NCI-H345 treated with DMSO at 0.1 percent for 48 hours (cell line): ENCODE measurements at regions not wholly inside any gene's neighbourhood (a gene's known extent, or its start where the extent isn't known, plus 50 kb on each side); places are given as distances from the start of the nearest gene placed in this dataset.
A peak's percentile ranks its signal among the peaks of the same experiment; 100 is the strongest.
"Not testable (repeated sequence)": the region's sequence is repeated elsewhere in the genome, so short reads cannot be mapped to it uniquely, and the experiment has no call there.

Source experiments
- DNase-seq: peaks from one replicate; lab custom pipeline; 2025; ENCODE audit not compliant: unreplicated experiment; lab: John Stamatoyannopoulos, UW

- DNase-seq = no peak
These were observed 272.4 kb upstream of the CELF2 start for GRCh38 chr10:10745291-10745690.

DNA sequence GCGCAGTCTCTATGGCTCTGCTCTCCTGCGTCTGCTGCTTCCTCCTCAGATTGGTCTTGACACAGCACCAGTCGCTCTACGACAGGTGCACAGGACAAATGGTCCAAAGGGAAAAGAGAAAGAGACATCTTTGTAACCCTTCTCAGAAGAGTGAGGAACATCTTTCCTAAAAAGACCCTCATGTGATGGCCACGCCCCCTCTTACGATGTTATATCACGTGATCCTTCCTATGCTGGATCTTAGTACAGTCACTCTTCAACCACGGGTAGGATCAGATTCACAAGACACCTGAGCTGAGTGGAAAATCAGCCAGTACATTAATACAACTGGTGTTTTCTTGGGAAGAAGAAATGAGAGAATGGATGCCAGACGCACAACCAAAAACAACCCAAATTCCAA lies 262.2 kb upstream of the CELF2 start:
- no peak for DNase-seq

- DNase-seq = no peak
These were observed 259.4 kb upstream of the CELF2 start for GRCh38 chr10:10758306-10758705.

- not testable (repeated sequence) for DNase-seq
These were observed 257.9 kb upstream of the CELF2 start for GRCh38 chr10:10759806-10760205.

DNA sequence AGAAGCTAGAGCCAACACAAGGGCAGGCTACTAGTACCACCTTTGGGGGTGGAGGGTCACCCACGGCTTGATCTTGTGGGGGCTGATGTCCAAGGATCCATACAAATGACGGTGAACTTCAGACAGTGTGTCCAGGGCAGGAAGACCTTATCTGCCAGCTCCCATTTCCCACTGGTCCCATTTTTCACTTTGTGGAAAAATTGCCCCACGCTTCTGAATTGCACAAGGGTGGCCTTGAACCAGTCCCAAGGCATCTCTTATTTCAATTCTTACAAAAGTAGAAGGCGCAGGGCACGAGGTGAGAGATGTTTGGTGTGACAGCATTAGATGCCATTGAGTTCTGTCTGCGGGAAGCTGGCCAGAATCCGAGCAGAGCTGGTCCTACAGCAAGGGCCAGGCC lies 252.7 kb upstream of the CELF2 start:
- no peak for DNase-seq

DNA sequence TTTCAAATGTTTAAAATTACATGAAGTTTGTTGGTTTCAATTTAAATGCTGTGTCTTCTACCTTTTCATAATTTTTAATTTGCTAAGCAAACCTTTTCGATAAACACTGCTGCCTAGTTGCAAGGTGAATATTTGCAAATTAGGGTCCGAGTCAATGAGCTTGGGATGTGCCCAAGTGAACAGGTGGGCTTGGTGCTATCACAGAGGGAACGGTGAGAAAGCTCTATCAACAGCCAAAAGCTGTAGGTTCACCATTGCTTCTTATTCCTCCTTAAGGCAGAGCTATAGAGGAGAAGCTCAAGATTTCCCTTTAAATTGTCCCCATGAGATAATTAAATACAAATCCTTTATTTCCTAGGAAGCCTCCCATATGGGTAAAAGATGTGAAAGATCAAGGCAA lies 245.3 kb upstream of the CELF2 start:
- no peak for DNase-seq

- no peak for DNase-seq
These were observed 244.7 kb upstream of the CELF2 start for GRCh38 chr10:10772874-10773508.

- no peak for DNase-seq
These were observed 243.3 kb upstream of the CELF2 start for GRCh38 chr10:10774416-10774815.

- DNase-seq = no peak
These were observed 241.3 kb upstream of the CELF2 start for GRCh38 chr10:10776363-10776762.

DNA sequence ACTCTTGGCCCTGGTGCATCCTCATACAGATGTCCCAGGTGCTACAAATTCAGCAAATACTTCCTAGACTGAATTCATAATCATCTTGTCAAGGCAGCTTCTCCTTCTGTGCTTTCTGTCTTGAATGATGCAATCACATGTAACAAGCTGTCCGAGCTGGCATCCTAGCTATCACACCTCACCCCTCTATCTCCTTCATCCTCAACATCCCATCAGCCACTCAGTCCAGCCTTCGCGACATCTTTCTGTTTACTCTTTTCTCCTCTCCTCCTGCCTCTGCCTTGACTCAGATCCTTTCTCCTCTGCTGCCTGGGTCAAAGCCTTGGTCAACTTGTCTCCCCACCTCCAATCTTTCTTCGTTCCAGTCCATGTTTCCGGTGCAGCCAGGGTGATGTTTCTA lies 240.4 kb upstream of the CELF2 start:
- DNase-seq = no peak

- no peak for DNase-seq
These were observed 239.9 kb upstream of the CELF2 start for GRCh38 chr10:10777723-10778122.

- DNase-seq = no peak
These were observed 238.7 kb upstream of the CELF2 start for GRCh38 chr10:10778959-10779358.

- DNase-seq = no peak
These were observed 238.2 kb upstream of the CELF2 start for GRCh38 chr10:10779511-10779910.

GRCh38 chr10:10780746-10781145 lies 236.9 kb upstream of the CELF2 start:
- DNase-seq = no peak

- no peak for DNase-seq
These were observed 235.1 kb upstream of the CELF2 start for GRCh38 chr10:10782603-10783002.

DNA sequence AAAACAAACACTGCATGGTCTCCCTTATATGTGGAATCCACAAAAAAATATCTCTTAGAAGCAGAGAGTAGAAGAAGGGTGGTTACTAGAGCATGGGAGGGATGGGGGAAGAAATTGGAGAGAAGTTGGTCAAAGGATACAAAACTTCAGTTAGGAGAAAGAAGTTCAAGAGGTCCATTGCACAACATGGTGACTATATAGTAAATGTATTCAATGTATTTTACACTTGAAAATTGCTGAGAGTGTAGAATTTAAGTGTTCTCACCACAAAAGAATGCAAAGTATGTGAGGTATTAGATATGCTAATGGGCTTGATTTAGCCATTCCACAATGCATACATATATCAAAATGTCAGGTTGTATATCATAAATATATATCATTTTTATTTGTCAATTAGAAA lies 232.0 kb upstream of the CELF2 start:
- DNase-seq = no peak

DNA sequence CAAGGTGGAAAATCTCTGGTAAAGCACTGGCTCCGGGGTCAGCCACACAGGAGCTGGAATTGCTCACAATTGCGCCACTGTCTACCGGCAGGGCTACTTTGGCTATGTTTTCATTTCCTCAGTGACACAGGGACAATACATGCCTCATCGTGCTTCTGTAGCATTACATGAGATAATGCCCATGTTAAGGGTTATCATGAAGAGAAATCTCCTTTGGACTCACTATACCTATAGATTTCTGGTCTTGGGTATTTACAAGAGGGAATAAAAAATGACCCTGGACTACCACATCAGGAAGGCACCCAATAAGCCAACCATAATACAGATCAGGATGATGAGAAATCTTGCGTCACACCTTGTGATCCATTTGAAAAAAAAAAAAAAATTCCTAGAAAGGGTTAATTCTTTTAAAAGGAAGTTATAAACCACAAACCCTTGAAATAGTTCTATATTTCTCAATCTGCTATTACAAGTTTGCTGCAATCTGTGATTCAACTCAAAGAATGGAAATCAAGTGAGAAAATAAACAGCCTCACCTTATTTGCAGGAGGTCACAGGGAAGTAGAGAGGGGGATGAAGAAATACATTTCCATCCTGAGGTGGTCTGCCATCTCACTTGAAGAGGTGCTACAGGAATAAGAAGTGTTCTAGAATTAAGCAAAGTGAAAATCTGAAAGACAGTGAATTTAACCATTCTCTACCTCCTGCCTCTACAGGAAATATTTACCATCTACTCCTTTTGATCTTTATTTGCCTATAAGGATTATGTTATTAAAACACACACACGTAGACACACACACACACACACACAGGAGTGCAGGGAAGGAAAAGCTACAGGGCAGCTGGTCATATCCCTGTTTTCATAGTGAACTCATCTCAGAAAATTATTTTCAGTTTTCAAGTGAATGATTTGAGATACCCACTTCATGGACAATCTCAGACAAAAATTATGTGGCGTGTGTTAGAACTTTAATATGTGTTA lies 231.3 kb upstream of the CELF2 start:
- DNase-seq = no peak

GRCh38 chr10:10787586-10787985 lies 230.1 kb upstream of the CELF2 start:
- DNase-seq = no peak

- no peak for DNase-seq
These were observed 228.9 kb upstream of the CELF2 start for GRCh38 chr10:10788761-10789160.

DNA sequence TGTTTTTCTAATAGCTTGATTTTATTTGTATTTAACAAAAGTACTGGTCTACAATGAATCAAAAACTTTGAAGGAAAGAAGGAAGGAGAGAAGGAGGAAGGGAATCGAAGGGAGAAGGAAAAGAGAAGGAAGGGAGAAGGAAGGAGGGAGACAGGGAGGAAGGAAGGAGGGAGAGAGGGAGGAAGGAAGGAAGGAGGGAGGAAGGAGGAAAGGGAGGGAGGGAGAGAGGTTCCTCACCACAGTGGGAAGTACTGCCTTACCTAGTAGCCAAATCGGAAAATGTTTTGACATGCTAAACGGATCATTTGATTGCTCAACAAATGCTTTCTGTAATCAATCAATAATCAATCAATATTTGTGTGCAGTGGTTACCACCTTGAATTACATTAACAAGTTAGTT lies 225.8 kb upstream of the CELF2 start:
- no peak for DNase-seq

GRCh38 chr10:10792681-10793080 lies 225.0 kb upstream of the CELF2 start:
- peak; percentile 27 for DNase-seq

- no peak for DNase-seq
These were observed 223.6 kb upstream of the CELF2 start for GRCh38 chr10:10794046-10794445.
